ENCODE measurements at regions not wholly inside any gene's neighbourhood (a gene's known extent, or its start where the extent isn't known, plus 50 kb on each side); places are given as distances from the start of the nearest gene placed in this dataset.

GRCh38 chr5:171634511-171634910 lies 151.1 kb upstream of the SMIM23 start:
- no peaks in the 10 kb centered on the region for H3K9me3 ChIP-seq (ENCODE audit: low read depth, low read length)
- no peaks in the 10 kb centered on the region for H3K36me3 ChIP-seq (ENCODE audit: insufficient read depth, low read length)
- H2AFZ ChIP-seq (ENCODE audit: low read length): no peak overlapping the region
- DNase-seq (ENCODE audit: insufficient read length, low spot score, missing footprints): no peak
- no peak overlapping the region for H3K4me3 ChIP-seq (ENCODE audit: insufficient read depth, low read length)
- no peaks in the 10 kb centered on the region for H3K4me1 ChIP-seq (ENCODE audit: insufficient read depth, low read length)
- peaks cover 3% of the 10 kb centered on the region for H4K20me1 ChIP-seq (ENCODE audit: insufficient read depth, low read length)
- peaks cover 37% of the 10 kb centered on the region for H3K27me3 ChIP-seq (ENCODE audit: insufficient read depth, low read length)
- H3K79me2 ChIP-seq (ENCODE audit: insufficient read depth, low read length): no peaks in the 10 kb centered on the region
- TF ChIP-seq, protein P1, sequence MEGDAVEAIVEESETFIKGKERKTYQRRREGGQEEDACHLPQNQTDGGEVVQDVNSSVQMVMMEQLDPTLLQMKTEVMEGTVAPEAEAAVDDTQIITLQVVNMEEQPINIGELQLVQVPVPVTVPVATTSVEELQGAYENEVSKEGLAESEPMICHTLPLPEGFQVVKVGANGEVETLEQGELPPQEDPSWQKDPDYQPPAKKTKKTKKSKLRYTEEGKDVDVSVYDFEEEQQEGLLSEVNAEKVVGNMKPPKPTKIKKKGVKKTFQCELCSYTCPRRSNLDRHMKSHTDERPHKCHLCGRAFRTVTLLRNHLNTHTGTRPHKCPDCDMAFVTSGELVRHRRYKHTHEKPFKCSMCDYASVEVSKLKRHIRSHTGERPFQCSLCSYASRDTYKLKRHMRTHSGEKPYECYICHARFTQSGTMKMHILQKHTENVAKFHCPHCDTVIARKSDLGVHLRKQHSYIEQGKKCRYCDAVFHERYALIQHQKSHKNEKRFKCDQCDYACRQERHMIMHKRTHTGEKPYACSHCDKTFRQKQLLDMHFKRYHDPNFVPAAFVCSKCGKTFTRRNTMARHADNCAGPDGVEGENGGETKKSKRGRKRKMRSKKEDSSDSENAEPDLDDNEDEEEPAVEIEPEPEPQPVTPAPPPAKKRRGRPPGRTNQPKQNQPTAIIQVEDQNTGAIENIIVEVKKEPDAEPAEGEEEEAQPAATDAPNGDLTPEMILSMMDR (IDR thresholded peaks at IDR 0.05; ENCODE audit: extremely low read depth, low read depth, low read length): no peak
- H3K4me2 ChIP-seq (ENCODE audit: insufficient read depth, low read length): no peak overlapping the region
- H3K27ac ChIP-seq (ENCODE audit: low read depth, low read length): no peak overlapping the region

DNA sequence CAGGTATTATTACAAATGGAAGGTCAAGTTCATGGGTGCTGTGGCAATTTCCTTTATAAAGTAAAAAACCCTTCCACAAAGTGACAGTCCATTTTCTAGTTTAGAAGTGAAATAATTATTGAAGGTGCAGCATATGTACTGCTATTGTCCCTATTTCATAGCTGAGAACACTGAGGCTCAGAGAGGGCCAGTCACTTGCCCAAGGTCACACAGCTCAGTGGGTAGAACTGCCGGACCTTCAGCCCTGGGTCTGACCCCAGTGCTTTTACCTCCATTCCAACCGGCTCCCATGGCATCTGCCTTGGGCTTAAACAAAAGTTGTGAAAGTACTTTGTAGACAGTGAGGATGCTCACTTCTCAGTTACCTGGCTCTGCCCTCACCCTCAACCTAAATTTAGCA lies 150.6 kb upstream of the SMIM23 start:
- TF ChIP-seq, protein P1 (IDR thresholded peaks at IDR 0.05; ENCODE audit: extremely low read depth, low read depth, low read length): no peak
- Histone ChIP-seq H3K4me3 (ENCODE audit: insufficient read depth, low read length) (no peak overlapping the region), H3K4me2 (ENCODE audit: insufficient read depth, low read length) (no peak overlapping the region), H3K4me1 (ENCODE audit: insufficient read depth, low read length) (peaks cover 3% of the 10 kb centered on the region), H2AFZ (ENCODE audit: low read length) (no peak overlapping the region), H3K9me3 (ENCODE audit: low read depth, low read length) (no peaks in the 10 kb centered on the region), H3K36me3 (ENCODE audit: insufficient read depth, low read length) (no peaks in the 10 kb centered on the region), H3K27ac (ENCODE audit: low read depth, low read length) (no peak overlapping the region), H3K27me3 (ENCODE audit: insufficient read depth, low read length) (peaks cover 37% of the 10 kb centered on the region), H4K20me1 (ENCODE audit: insufficient read depth, low read length) (peaks cover 3% of the 10 kb centered on the region), H3K79me2 (ENCODE audit: insufficient read depth, low read length) (no peaks in the 10 kb centered on the region)
- no peak for DNase-seq (ENCODE audit: insufficient read length, low spot score, missing footprints)

DNA sequence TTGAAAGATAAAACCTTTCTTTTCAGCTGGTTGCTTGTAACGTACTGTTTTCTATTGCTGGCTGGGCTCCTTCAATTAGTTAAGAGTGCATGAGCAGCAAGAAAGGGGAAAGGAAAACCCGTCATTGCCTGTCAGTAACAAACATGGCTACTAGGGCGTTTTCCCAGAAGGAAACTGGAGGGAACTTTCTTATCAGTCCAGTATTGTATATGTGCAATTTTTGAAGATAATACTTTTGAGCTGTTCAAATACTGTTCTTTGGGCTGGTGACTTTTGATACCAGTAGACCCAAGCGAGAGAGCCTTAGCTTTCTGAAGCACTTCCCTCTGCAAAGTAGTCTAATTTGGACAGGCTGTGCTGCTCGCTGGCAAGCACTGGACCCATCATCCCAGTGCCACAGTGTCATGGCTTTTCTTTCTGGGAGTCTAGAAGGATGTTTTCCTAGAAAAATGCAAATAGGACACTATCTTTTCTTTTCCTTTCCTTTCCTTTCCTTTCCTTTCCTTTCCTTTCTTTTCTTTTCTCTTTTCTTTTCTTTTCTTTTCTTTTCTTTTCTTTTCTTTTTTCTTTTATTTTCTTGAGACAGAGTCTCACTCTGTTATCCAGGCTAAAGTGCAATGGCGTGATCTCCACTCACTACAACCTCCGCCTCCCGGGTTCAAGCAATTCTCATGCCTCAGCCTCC lies 149.9 kb upstream of the SMIM23 start:
- H3K27me3 ChIP-seq (ENCODE audit: insufficient read depth, low read length): peaks cover 35% of the 10 kb centered on the region
- no peak overlapping the region for H3K27ac ChIP-seq (ENCODE audit: low read depth, low read length)
- TF ChIP-seq, protein P1 (IDR thresholded peaks at IDR 0.05; ENCODE audit: extremely low read depth, low read depth, low read length): no peak

GRCh38 chr5:171637811-171638210 lies 147.8 kb upstream of the SMIM23 start:
- TF ChIP-seq, protein P1 (IDR thresholded peaks at IDR 0.05; ENCODE audit: extremely low read depth, low read depth, low read length): no peak
- Histone ChIP-seq H3K4me1 (ENCODE audit: insufficient read depth, low read length) (peaks cover 3% of the 10 kb centered on the region), H3K79me2 (ENCODE audit: insufficient read depth, low read length) (no peaks in the 10 kb centered on the region), H3K27ac (ENCODE audit: low read depth, low read length) (no peak overlapping the region), H3K4me3 (ENCODE audit: insufficient read depth, low read length) (no peak overlapping the region), H4K20me1 (ENCODE audit: insufficient read depth, low read length) (peaks cover 3% of the 10 kb centered on the region), H3K36me3 (ENCODE audit: insufficient read depth, low read length) (no peaks in the 10 kb centered on the region), H3K27me3 (ENCODE audit: insufficient read depth, low read length) (peaks cover 27% of the 10 kb centered on the region), H3K9me3 (ENCODE audit: low read depth, low read length) (no peaks in the 10 kb centered on the region), H3K4me2 (ENCODE audit: insufficient read depth, low read length) (no peak overlapping the region), H2AFZ (ENCODE audit: low read length) (no peak overlapping the region)
- no peak for DNase-seq (ENCODE audit: insufficient read length, low spot score, missing footprints)

More for the DNA sequence above, 149.9 kb upstream of the SMIM23 start:
- no peak overlapping the region for H3K4me3 ChIP-seq (ENCODE audit: insufficient read depth, low read length)
- H2AFZ ChIP-seq (ENCODE audit: low read length): no peak overlapping the region
- peaks cover 3% of the 10 kb centered on the region for H3K4me1 ChIP-seq (ENCODE audit: insufficient read depth, low read length)
- DNase-seq (ENCODE audit: insufficient read length, low spot score, missing footprints): no peak
- no peaks in the 10 kb centered on the region for H3K9me3 ChIP-seq (ENCODE audit: low read depth, low read length)
- no peak overlapping the region for H3K4me2 ChIP-seq (ENCODE audit: insufficient read depth, low read length)
- peaks cover 3% of the 10 kb centered on the region for H4K20me1 ChIP-seq (ENCODE audit: insufficient read depth, low read length)
- H3K36me3 ChIP-seq (ENCODE audit: insufficient read depth, low read length): no peaks in the 10 kb centered on the region
- no peaks in the 10 kb centered on the region for H3K79me2 ChIP-seq (ENCODE audit: insufficient read depth, low read length)
